GM18867 (cell line): ENCODE measurements at regions not wholly inside any gene's neighbourhood (a gene's known extent, or its start where the extent isn't known, plus 50 kb on each side); places are given as distances from the start of the nearest gene placed in this dataset.

Experiments
- ATAC-seq: cut with Tn5 transposase; IDR thresholded peaks from one replicate; pipeline ENCODE4 v1.9.1; 2021; ENCODE audit warnings: mild to moderate bottlenecking, moderate library complexity; ENCODE audit not compliant: unreplicated experiment

GRCh38 chr20:59376109-59376841, 75.9 kb downstream of the EDN3 start:
- ATAC-seq = no peak

GRCh38 chr20:59376998-59377397, 76.6 kb downstream of the EDN3 start:
- no peak for ATAC-seq

GRCh38 chr20:59377842-59378241, 77.4 kb downstream of the EDN3 start:
- ATAC-seq = no peak

- ATAC-seq = no peak
Observed at GRCh38 chr20:59378396-59378795, 78.0 kb downstream of the EDN3 start.

GRCh38 chr20:59378966-59379365, 78.6 kb downstream of the EDN3 start:
- no peak for ATAC-seq

DNA sequence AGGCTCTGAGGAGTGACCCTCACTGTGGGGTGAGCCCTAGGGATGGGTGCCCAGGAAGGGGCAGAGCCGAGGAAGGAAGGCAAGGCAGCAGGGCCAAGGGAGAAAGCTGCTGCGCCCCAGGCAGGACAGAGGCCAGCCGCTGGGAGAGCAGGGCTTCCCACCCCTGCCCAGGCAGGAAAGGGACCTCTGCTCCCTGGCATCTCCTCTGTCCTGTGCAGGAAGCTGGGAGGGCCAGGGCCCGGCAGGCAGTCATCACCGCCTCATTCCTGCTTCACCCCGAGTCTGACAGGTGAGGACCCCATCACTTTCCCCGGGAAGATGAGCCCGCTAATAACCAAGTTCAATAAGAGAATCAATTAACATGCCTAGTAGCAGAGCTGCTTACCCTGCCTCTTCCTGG, 81.3 kb downstream of the EDN3 start:
- no peak for ATAC-seq

- no peak for ATAC-seq
Observed at GRCh38 chr20:59382157-59382725, 81.8 kb downstream of the EDN3 start.

DNA sequence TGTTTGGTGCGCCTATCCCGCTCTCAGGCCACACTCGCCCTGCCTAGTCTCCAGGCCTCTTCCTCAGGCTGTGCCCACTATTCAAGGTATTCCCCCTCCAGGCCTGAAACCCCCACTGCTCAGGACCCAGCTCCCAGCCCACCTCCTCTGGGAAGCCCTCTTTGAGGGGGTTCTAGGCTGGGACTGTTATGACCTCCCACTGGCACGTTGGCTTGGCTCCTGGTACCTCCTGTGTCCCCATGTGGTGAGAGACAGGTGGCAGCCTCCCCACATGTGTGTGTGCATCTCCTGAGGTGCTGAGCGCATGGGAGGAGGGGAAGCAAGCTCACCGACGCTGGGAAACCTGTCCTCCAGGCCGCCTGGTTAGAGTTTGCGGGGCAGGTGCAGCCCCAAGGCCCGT, 82.5 kb downstream of the EDN3 start:
- ATAC-seq = no peak

GRCh38 chr20:59385038-59385437, 84.6 kb downstream of the EDN3 start:
- ATAC-seq = no peak

GRCh38 chr20:59385480-59385879, 85.1 kb downstream of the EDN3 start:
- ATAC-seq = no peak

DNA sequence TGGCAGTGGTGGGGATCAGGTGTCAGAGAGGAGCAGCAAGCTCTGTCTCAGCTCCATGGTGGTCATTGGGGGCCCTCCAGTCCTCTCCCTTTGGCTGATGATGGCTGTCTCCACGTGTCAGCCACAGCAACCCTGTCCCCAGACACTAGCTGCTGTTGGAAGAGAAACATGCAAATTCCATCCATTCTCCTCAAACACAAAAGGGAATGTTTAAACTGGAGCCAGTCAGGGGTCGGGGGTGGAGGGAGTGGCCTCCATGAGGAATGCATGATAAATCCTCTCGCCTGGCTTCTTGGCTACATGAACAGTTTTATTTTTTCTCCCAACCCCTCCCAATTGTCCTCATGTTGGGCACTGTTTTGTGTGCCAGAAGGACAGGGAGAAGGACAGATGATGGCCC, 86.4 kb downstream of the EDN3 start:
- no peak for ATAC-seq

DNA sequence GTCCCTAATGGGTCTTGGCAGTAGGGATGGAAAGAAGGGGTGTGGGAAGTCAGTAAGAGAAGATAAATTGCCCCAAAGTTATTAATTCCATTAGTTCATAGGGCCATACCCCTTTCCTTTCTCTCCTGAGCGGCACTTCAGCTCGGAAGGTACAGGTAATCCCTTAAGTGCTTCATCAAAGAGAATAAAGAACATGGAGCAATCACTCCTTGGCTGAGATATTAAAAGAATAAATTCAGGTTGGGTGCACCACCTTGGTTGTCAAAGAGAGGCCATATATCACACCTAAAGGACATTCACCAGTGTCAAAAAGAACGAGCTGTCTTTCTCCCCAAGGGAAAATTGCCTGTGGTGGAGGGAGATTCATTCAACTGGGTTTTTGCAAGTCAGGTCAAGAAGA, 87.5 kb downstream of the EDN3 start:
- no peak for ATAC-seq

DNA sequence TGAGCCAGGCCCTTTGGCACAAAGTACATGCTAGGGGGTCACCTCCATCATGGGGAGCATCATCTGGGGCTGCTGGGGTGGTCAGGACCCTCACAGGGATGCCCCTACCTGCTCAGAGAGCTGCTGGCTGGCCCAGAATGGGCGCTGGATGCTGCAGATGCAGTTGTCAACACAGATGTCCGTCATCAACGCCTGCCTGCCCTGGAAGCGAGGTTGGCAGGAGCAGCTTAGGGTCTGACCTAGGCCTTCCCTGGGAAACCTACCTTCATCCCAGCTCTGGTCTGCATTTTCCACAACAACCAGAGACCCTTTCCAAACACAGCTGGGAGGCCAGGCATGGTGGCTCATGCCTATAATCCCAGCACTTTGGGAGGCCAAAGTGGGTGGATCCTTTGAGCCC, 88.0 kb downstream of the EDN3 start:
- ATAC-seq = no peak

DNA sequence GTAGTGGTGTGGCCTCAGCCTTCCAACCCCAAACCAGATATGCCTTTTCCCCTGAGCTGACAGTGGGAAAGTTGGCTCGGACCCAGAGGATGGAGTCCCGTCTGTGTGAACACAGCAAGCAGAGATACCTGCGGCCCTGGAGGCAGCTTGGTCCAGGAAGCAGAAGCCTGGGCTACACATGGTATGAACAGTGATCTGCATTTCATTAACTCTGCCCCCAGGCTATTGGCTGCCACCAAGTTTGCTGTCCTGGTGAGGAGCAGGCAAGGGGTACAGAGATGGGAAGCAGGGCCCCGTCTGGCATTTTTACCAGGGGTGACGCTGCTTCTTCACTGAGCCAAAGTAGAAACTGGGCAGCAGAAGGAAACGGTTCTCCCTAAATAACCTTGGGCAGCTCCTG, 90.0 kb downstream of the EDN3 start:
- ATAC-seq = no peak

GRCh38 chr20:59391975-59392374, 91.6 kb downstream of the EDN3 start:
- no peak for ATAC-seq

- ATAC-seq = no peak
Observed at GRCh38 chr20:59392736-59393135, 92.3 kb downstream of the EDN3 start.

DNA sequence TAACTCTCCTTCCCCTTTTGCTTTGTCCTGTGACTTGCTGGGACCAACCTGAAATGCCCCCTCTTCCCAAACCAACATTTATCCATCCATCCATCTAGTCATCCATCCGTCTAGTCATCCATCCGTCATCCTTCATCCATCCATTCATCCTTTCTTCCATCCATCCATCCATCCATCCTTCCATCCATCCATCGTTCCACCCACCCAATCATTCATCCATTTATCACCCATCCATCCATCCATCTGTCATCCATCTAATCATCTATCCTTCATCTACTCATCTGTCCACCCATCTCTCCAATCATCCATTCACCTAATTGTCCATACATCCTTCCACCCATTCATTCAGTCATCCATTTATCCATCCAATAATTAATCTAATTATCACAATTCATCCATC, 92.7 kb downstream of the EDN3 start:
- ATAC-seq = no peak

- no peak for ATAC-seq
Observed at GRCh38 chr20:59395729-59396128, 95.3 kb downstream of the EDN3 start.

- no peak for ATAC-seq
Observed at GRCh38 chr20:59398537-59399205, 98.3 kb downstream of the EDN3 start.

DNA sequence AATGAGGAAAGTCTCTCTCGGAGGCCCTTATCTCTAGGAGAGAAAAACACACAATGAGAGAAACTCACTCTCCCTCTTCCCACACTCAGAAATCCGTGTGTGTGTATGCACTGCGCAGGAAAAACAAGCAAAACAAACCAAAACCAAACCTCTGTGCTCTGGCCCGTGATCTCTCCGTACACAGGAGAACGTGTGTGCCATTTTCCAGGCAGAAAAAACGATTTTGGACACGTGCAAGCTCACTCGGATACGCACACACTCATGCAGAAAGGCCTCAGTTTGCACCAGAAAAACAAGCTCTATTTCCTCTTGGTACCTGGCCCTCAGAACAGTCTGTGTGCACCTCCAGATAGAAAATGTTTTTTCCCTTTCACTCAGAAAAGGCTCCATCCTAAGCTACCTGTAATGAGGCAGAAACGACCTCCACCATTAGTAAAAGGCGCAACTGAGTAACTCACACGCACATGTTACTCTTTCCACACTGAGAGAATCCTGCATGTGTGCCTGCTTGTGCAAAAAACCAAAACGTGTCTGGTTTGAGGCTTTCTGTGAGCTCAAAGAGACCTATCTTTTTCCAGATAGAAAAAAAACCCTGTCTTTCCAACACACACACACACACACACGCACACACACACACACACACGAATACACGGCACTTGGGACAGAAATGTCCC, 99.2 kb downstream of the EDN3 start:
- no peak for ATAC-seq

GRCh38 chr20:59400708-59401107, 100.3 kb downstream of the EDN3 start:
- no peak for ATAC-seq

DNA sequence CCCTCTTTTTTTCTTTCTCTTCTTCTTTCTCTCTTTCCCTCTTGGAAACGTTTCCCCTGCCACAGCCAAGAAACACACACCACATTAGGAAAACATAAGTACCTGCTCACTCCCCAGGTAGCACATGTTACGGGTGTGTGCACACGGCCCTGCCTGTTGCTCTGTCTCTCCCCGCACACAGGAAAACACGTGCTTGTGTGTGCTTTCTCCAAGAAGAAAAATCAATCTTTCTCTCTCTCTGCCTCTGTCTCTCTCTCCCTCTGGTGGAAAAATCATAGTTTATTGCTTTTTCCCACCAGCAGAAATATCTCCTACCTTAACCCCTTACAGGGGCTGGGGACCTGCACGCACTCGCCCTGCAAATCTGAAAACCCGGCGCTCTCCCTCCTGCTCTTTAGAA, 102.3 kb downstream of the EDN3 start:
- no peak for ATAC-seq
